ENCODE measurements at regions not wholly inside any gene's neighbourhood (a gene's known extent, or its start where the extent isn't known, plus 50 kb on each side); places are given as distances from the start of the nearest gene placed in this dataset.
"Not testable (repeated sequence)": the region's sequence is repeated elsewhere in the genome, so short reads cannot be mapped to it uniquely, and the experiment has no call there.

DNA sequence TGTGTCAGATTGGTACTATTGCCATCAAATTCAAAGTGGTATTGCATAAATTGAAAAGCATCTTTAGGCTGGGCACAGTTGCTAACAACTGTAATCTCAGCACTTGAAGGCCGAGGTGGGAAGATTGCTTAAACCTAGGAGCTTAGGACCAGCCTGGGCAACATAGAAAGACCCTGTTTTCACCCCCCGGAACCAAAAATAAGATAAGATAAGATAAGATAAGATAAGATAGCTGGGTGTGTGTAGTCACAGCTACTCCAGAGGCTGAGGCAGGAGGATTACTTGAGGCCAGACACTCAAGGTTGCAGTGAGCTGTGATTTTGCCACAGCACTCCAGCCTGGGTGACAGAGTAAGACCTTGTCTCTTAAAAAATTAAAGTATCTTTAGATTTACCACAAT is 297.9 kb upstream of the SEMA6A start:
- no peak for DNase-seq (ENCODE audit: extremely low read depth, insufficient read length)
- TF ChIP-seq, protein P1, sequence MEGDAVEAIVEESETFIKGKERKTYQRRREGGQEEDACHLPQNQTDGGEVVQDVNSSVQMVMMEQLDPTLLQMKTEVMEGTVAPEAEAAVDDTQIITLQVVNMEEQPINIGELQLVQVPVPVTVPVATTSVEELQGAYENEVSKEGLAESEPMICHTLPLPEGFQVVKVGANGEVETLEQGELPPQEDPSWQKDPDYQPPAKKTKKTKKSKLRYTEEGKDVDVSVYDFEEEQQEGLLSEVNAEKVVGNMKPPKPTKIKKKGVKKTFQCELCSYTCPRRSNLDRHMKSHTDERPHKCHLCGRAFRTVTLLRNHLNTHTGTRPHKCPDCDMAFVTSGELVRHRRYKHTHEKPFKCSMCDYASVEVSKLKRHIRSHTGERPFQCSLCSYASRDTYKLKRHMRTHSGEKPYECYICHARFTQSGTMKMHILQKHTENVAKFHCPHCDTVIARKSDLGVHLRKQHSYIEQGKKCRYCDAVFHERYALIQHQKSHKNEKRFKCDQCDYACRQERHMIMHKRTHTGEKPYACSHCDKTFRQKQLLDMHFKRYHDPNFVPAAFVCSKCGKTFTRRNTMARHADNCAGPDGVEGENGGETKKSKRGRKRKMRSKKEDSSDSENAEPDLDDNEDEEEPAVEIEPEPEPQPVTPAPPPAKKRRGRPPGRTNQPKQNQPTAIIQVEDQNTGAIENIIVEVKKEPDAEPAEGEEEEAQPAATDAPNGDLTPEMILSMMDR (IDR thresholded peaks at IDR 0.05; ENCODE audit: insufficient read depth, low read length, poor library complexity, severe bottlenecking), result no peak
- no peak overlapping the region for H3K4me3 ChIP-seq (replicated peaks; ENCODE audit: low read depth, low read length)
- H3K27me3 ChIP-seq (replicated peaks; ENCODE audit: control insufficient read depth, insufficient read depth, low read length), result no peaks in the 10 kb centered on the region
- H3K36me3 ChIP-seq (ENCODE audit: control insufficient read depth, insufficient read depth, low read length), result no peaks in the 10 kb centered on the region

DNA sequence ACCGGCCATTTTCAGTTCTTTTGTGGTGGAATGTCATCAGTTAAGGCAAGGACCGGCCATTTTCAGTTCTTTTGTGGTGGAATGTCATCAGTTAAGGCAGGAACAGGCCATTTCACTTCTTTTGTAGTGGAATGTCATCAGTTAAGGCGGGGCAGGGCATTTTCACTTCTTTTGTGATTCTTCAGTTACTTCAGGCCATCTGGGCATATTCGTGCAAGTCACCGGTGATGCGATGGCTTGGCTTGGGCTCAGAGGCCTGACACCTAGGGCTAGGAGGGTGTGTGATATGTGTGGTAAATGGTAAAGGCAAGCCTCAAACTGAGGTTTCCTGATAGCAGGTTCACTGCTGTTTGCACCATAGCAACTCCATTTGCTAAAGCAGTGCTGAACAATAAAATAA is 293.2 kb upstream of the SEMA6A start:
- DNase-seq (ENCODE audit: extremely low read depth, insufficient read length); H3K4me3 ChIP-seq (replicated peaks; ENCODE audit: low read depth, low read length); H3K27me3 ChIP-seq (replicated peaks; ENCODE audit: control insufficient read depth, insufficient read depth, low read length); H3K36me3 ChIP-seq (ENCODE audit: control insufficient read depth, insufficient read depth, low read length): not testable (repeated sequence)

DNA sequence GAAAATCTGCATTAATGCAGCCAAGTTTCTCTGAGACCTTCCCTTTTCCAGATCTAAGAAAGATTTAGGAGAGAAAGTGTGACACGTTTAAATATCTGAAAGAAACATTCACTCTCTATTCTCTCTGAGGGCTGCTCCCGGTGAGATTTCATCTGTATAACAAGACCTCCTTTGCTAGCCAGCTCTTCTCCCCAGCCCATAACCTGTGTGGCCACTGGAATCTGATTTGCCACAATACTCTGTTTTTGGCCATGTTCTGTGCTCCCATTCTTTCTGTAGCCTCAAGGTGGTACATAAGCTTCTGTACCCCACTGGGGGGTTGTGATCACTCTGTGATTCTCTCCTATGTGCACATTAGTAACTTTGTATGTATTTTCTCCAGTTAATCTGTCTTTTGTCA is 291.0 kb upstream of the SEMA6A start:
- Histone ChIP-seq H3K27me3 (replicated peaks; ENCODE audit: control insufficient read depth, insufficient read depth, low read length) (no peaks in the 10 kb centered on the region), H3K4me3 (replicated peaks; ENCODE audit: low read depth, low read length) (no peak overlapping the region), H3K36me3 (ENCODE audit: control insufficient read depth, insufficient read depth, low read length) (no peaks in the 10 kb centered on the region)
- no peak for DNase-seq (ENCODE audit: extremely low read depth, insufficient read length)
- TF ChIP-seq, protein P1 (IDR thresholded peaks at IDR 0.05; ENCODE audit: insufficient read depth, low read length, poor library complexity, severe bottlenecking), result no peak

DNA sequence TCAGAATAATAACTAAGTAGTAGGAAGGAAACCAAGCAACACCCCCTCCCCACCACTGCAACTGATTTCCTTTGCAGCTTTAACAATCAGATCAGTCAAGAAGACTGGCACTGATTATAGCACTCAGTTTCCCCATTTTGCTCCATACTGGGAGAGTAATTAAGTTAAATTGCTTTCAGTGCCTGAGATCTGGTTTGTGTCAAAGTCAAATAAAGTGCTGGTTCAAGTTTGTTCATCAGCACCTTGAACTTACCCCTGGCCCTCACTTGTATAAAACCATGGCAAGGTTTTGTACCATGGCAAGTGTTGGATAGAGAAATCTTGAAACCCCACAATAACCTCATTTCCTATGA is 290.2 kb upstream of the SEMA6A start:
- no peaks in the 10 kb centered on the region for H3K27me3 ChIP-seq (replicated peaks; ENCODE audit: control insufficient read depth, insufficient read depth, low read length)
- no peaks in the 10 kb centered on the region for H3K36me3 ChIP-seq (ENCODE audit: control insufficient read depth, insufficient read depth, low read length)
- H3K4me3 ChIP-seq (replicated peaks; ENCODE audit: low read depth, low read length), result no peak overlapping the region
- no peak for DNase-seq (ENCODE audit: extremely low read depth, insufficient read length)
- TF ChIP-seq, protein P1 (IDR thresholded peaks at IDR 0.05; ENCODE audit: insufficient read depth, low read length, poor library complexity, severe bottlenecking), result no peak

DNA sequence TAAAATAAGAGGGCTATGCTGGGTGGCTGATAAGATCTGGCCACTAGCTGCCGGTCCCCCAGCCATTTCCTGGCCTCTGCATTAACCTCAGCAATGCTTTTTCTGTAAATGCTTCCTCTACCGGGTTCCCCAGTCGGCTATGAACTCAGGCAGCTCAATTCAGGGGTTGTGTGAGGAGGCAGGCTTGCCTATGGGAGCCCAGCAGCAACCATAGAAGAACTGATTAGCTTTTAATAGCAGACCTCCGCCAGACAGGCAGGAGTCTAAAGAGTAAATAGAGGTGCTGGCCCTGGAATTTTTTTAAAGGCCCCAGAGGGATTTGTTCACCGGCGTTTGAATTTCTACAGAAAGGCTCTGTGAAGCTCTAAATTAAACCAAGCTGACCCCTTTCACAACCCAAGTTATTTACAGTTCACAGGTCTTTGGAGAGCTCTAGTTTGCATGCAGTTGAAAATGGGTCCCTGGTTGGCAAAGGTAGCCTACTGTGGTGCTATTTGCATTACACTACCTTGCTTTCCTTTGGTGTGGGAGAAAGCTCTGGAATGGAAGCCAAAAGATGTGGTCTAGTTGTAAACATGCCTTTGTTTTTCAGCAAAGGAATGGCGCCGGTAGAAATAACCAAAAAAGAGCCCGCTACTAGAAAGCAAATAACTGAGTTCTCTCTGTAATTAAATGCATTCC is 289.7 kb upstream of the SEMA6A start:
- no peak for DNase-seq (ENCODE audit: extremely low read depth, insufficient read length)

DNA sequence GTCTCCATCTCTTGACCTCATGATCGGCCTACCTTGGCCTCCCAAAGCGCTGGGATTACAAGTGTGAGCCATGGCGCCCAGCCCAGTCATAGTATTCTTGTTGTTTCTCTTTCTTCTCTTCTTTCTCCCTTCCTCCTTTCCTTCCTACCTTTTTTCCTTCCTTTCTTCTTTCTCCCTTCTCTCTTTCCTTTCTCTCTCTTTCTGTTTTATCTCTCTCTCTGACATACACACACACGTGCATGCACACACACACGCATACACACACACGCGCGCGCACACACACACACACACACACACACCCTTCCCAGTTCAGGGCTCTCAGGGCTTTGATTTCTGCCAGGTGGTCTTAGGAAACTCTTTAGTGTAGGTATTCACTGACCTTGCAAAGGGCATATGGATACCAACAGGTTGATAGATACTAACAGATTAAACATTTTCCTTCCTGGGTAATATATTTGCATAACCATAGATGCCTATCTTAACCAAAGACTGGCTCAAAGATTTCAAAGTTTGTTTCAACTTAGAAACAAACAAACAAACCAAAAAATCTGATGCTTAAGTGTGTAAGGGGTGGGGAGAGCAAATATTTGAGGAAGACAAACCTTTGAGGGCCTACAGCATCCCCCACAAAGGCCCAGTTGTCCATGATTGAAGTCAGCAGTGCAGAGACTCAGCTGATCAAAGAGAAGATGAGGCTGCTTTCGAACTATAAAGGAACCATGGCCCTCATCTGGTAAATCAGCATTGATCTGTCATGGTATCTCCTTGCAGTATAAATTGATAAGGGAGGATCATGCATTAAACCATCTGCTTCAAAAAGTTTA is 288.2 kb upstream of the SEMA6A start:
- TF ChIP-seq, protein P1 (IDR thresholded peaks at IDR 0.05; ENCODE audit: insufficient read depth, low read length, poor library complexity, severe bottlenecking), result no peak
- Histone ChIP-seq H3K36me3 (ENCODE audit: control insufficient read depth, insufficient read depth, low read length) (no peaks in the 10 kb centered on the region), H3K4me3 (replicated peaks; ENCODE audit: low read depth, low read length) (no peak overlapping the region), H3K27me3 (replicated peaks; ENCODE audit: control insufficient read depth, insufficient read depth, low read length) (no peaks in the 10 kb centered on the region)
- DNase-seq (ENCODE audit: extremely low read depth, insufficient read length), result no peak

More for the DNA sequence above, 289.7 kb upstream of the SEMA6A start:
- Histone ChIP-seq H3K4me3 (replicated peaks; ENCODE audit: low read depth, low read length) (no peak overlapping the region), H3K36me3 (ENCODE audit: control insufficient read depth, insufficient read depth, low read length) (no peaks in the 10 kb centered on the region), H3K27me3 (replicated peaks; ENCODE audit: control insufficient read depth, insufficient read depth, low read length) (no peaks in the 10 kb centered on the region)
- TF ChIP-seq, protein P1 (IDR thresholded peaks at IDR 0.05; ENCODE audit: insufficient read depth, low read length, poor library complexity, severe bottlenecking), result no peak

Data from GM06990 (cell line).